ENCODE measurements at regions not wholly inside any gene's neighbourhood (a gene's known extent, or its start where the extent isn't known, plus 50 kb on each side); places are given as distances from the start of the nearest gene placed in this dataset.

DNA sequence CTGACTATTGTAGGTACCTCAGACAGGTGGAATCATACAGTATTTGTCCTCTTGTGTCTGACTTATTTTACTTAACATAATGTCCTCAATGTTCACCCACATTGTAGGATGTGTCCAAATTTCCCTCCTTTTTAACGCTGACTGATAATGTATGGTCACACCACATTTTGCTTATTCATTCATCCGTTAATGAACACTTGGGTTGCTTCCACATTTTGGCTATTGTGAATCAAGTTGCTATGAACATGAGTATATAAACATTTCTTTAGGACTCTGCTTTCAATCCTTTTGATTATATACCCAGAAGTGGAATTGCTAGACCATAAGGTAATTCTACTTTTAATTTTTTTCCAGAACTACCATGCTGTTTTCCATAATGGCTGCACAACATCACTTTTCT is 87.0 kb upstream of the NDP start:
- TF ChIP-seq, protein P1, sequence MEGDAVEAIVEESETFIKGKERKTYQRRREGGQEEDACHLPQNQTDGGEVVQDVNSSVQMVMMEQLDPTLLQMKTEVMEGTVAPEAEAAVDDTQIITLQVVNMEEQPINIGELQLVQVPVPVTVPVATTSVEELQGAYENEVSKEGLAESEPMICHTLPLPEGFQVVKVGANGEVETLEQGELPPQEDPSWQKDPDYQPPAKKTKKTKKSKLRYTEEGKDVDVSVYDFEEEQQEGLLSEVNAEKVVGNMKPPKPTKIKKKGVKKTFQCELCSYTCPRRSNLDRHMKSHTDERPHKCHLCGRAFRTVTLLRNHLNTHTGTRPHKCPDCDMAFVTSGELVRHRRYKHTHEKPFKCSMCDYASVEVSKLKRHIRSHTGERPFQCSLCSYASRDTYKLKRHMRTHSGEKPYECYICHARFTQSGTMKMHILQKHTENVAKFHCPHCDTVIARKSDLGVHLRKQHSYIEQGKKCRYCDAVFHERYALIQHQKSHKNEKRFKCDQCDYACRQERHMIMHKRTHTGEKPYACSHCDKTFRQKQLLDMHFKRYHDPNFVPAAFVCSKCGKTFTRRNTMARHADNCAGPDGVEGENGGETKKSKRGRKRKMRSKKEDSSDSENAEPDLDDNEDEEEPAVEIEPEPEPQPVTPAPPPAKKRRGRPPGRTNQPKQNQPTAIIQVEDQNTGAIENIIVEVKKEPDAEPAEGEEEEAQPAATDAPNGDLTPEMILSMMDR (IDR thresholded peaks at IDR 0.05; ENCODE audit: borderline replicate concordance, extremely low read depth, low read length, poor library complexity, severe bottlenecking) = no peak
- TF ChIP-seq EZH2 (IDR thresholded peaks at IDR 0.05; ENCODE audit: borderline replicate concordance, low read depth, low read length, severe bottlenecking) = no peak
